ENCODE measurements at regions not wholly inside any gene's neighbourhood (a gene's known extent, or its start where the extent isn't known, plus 50 kb on each side); places are given as distances from the start of the nearest gene placed in this dataset.

- no peaks in the 10 kb centered on the region for H3K9me3 ChIP-seq (replicated peaks; ENCODE audit: control insufficient read depth, insufficient read depth, low read length)
- WGBS (ENCODE audit: insufficient coverage, insufficient replicate concordance, low lambda C conversion rate, missing lambda C conversion rate) = 2% methylated on average over 6 of the region's 6 CpGs
- H3K4me1 ChIP-seq (ENCODE audit: control insufficient read depth, insufficient read depth, low read length) = no peaks in the 10 kb centered on the region
- no peaks in the 10 kb centered on the region for H4K20me1 ChIP-seq (ENCODE audit: control insufficient read depth, insufficient read depth)
- no peak overlapping the region for H3K4me2 ChIP-seq (ENCODE audit: control insufficient read depth, insufficient read depth)
- no peak overlapping the region for H2AFZ ChIP-seq (ENCODE audit: control insufficient read depth, low read depth, low read length)
- CTCF ChIA-PET = no interaction called here
- in situ Hi-C loops (cut with MboI) (no loop called here), intact Hi-C loops (cut with micrococcal nuclease; ENCODE audit: unreplicated experiment) (no loop called here)
- no peak overlapping the region for H3K27ac ChIP-seq (ENCODE audit: control insufficient read depth, insufficient read depth)
- TF ChIP-seq MLLT1 (IDR thresholded peaks at IDR 0.05) = no peak
- TF ChIP-seq IRF4 (IDR thresholded peaks at IDR 0.05; ENCODE audit: low read depth, low read length) = no peak
- TF ChIP-seq SREBF1 (IDR thresholded peaks at IDR 0.05; ENCODE audit: low read length) = no peak
- no peak for TF ChIP-seq REST (IDR thresholded peaks at IDR 0.05; ENCODE audit: low read depth, low read length)
- no peak for TF ChIP-seq SUZ12 (IDR thresholded peaks at IDR 0.05; ENCODE audit: unreplicated experiment)
- TF ChIP-seq SRF (IDR thresholded peaks at IDR 0.05; ENCODE audit: low read depth in 2 of 2, low read length in 2 of 2) = no peak
- no peak for TF ChIP-seq ESRRA (IDR thresholded peaks at IDR 0.05; ENCODE audit: low read length)
- no peak for TF ChIP-seq TAF1 (IDR thresholded peaks at IDR 0.05; ENCODE audit: borderline replicate concordance, low read depth, low read length)
- no peak for TF ChIP-seq NFYB (IDR thresholded peaks at IDR 0.05; ENCODE audit: insufficient read depth, low read depth, low read length)
- TF ChIP-seq NBN (IDR thresholded peaks at IDR 0.05) = no peak
- POLR2A ChIA-PET = no interaction called here
- DNase-seq (ENCODE audit: low read depth, low spot score) = no peak
- H3K4me3 ChIP-seq = no peak overlapping the region
- no peak for ATAC-seq
- RAD21 ChIA-PET (ENCODE audit: unreplicated experiment) = no interaction called here
- SMC1A ChIA-PET (ENCODE audit: uncharacterized antibody, unreplicated experiment) = no interaction called here
- H3K9ac ChIP-seq (ENCODE audit: control insufficient read depth, insufficient read depth, low read length) = no peak overlapping the region
- no peaks in the 10 kb centered on the region for H3K27me3 ChIP-seq (replicated peaks in 1 of 2; ENCODE audit: control insufficient read depth in 2 of 2, insufficient read depth in 2 of 2, low read length in 1 of 2)
- H3K36me3 ChIP-seq (ENCODE audit: control insufficient read depth in 2 of 2, insufficient read depth in 2 of 2, low read length in 1 of 2) = no peaks in the 10 kb centered on the region
- FAIRE-seq = no peak
- no peaks in the 10 kb centered on the region for H3K79me2 ChIP-seq (ENCODE audit: control insufficient read depth, insufficient read depth, low read length)
- no TSS peak for BruUV-seq (replicated peaks)
Observed at GRCh38 chr20:11755071-11755841, 162.4 kb upstream of the BTBD3 start.

Data from GM12878 (cell line).